Dendritic cell treated with granulocyte-macrophage colony-stimulating factor and Interleukin-4, amounts not matched to agents 40 ng/mL and 50 ng/mL, for 4 days (primary cell): ENCODE measurements at regions not wholly inside any gene's neighbourhood (a gene's known extent, or its start where the extent isn't known, plus 50 kb on each side); places are given as distances from the start of the nearest gene placed in this dataset.

Experiments
- H3K27ac Mint-ChIP-seq: one replicate; pipeline ENCODE4 v1.8.0; 2022; ENCODE audit warnings: mild to moderate bottlenecking, mixed read lengths
- H3K27me3 Mint-ChIP-seq: one replicate; pipeline ENCODE4 v1.8.0; 2022; ENCODE audit warnings: mild to moderate bottlenecking, mixed read lengths
- H3K36me3 Mint-ChIP-seq: one replicate; pipeline ENCODE4 v1.8.0; 2022; ENCODE audit warnings: low read depth, mixed read lengths
- H3K4me1 Mint-ChIP-seq: one replicate; pipeline ENCODE4 v1.8.0; 2022; ENCODE audit warnings: low read depth, mixed read lengths
- H3K4me3 Mint-ChIP-seq: one replicate; pipeline ENCODE4 v1.8.0; 2022; ENCODE audit warnings: mild to moderate bottlenecking, moderate library complexity, mixed read lengths
- H3K9me3 Mint-ChIP-seq: one replicate; pipeline ENCODE4 v1.8.0; 2022; ENCODE audit warnings: mixed read lengths
- intact Hi-C: fragments of 100-400 bp; cut with micrococcal nuclease; formaldehyde crosslinking; loops from one replicate; pipeline ENCODE4 v1.15.0; 2022

DNA sequence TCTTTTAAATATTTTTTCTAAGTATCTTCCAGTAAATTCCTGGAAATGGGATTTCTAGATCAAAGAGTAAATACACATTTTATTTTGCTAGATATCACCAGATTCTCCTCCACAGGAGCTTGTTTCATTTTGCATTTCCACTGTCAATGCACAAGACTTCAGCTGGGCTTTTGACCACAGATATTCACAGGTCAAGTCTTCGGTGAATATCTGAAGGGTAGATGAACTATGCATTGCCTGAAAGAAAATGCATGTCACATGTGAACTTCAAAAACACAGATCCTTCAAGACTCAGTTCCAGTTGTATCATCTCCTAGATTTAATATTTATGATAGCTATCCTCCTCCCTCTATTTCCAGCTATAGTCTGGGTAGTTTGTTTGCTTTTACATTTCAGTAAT lies 963.6 kb upstream of the GOT2 start:
- no peak overlapping the region for H3K4me3 Mint-ChIP-seq
- no peak overlapping the region for H3K27ac Mint-ChIP-seq
- peaks cover 8% of the 10 kb centered on the region for H3K9me3 Mint-ChIP-seq
- intact Hi-C loops = no loop called here
- H3K4me1 Mint-ChIP-seq = no peaks in the 10 kb centered on the region
- H3K36me3 Mint-ChIP-seq = no peaks in the 10 kb centered on the region
- no peaks in the 10 kb centered on the region for H3K27me3 Mint-ChIP-seq

DNA sequence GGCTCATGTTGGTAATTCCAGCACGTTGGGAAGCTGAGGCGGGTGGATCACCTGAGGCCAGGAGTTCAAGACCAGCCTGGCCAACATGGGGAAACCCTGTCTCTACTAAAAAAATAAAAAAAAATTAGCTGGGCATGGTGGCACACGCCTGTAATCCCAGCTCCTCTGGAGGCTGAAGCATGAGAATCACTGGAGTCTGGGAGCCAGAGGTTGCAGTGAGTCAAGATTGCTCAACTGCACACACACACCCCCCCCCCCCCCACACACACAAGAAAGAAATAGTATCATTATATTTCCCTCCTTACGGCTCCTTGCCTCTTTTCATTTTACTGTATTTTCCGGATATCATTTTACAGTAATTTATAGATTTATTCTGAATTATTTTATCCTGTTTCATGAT lies 963.1 kb upstream of the GOT2 start:
- Mint-ChIP-seq H3K36me3 (no peaks in the 10 kb centered on the region), H3K9me3 (peaks cover 8% of the 10 kb centered on the region), H3K27ac (no peak overlapping the region), H3K4me1 (no peaks in the 10 kb centered on the region), H3K4me3 (no peak overlapping the region), H3K27me3 (no peaks in the 10 kb centered on the region)
- intact Hi-C loops = no loop called here

DNA sequence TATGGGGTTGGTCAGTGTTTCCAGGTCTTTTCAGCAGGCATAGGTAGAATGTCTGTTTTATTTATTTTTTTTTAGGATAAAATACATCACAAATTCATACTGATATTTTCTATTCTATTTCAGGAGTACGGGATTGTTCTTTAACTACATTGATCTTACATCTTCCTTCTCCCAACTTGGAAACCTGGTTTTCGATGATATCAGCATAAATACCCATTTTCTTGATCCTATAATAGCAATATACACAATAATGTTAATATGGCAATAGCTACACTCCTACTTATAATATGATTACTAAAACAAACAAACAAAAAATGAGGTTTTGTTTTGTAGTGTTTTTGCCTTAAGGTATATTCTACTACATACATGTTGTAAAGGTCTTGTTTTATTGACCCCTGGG lies 962.4 kb upstream of the GOT2 start:
- Mint-ChIP-seq H3K9me3 (peaks cover 8% of the 10 kb centered on the region), H3K27me3 (no peaks in the 10 kb centered on the region), H3K4me1 (no peaks in the 10 kb centered on the region), H3K36me3 (no peaks in the 10 kb centered on the region), H3K4me3 (no peak overlapping the region), H3K27ac (no peak overlapping the region)
- intact Hi-C loops = no loop called here

DNA sequence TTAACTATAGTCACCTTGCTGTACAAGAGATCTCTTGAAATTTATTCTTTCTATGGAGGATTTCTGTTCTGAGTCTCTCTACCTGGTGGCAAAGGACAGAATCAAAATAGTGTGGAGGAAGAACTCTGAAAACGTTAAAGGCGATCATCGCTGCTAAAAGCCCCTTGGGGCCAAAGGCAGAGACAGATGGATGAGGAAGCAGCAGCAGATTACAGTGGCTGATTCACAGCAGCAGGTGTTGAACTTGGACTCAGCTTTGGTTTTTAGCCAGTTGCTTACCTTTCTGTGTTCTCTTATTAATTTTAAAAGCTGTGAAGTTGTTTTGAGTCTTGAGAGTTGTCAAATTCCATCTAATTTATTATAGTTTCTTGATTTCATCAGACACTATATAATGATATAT lies 956.1 kb upstream of the GOT2 start:
- Mint-ChIP-seq H3K4me1 (no peaks in the 10 kb centered on the region), H3K4me3 (no peak overlapping the region), H3K9me3 (peaks cover 31% of the 10 kb centered on the region), H3K27me3 (no peaks in the 10 kb centered on the region), H3K27ac (no peak overlapping the region), H3K36me3 (no peaks in the 10 kb centered on the region)
- intact Hi-C loops = no loop called here

DNA sequence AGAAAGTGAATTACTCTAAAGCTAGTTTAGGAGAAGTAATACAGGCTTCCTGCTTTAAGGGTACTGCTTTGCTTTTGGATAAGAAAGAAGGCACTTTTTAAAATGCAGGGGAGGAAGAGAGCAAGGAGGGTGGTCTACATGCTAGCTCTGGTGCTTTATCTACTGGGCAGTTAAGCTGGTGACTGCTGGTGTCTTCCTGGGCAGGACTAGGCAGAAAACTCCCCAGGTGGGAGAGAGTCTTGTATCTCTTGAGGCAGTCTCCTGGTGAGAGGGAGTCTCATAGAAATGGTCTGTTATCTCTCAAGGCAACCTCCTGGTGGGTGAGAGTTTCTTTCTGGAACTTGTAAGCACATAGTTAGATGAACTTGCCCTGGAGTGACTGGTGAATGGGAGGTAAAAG lies 953.9 kb upstream of the GOT2 start:
- intact Hi-C loops = no loop called here
- Mint-ChIP-seq H3K9me3 (peaks cover 26% of the 10 kb centered on the region), H3K4me3 (no peak overlapping the region), H3K27me3 (no peaks in the 10 kb centered on the region), H3K27ac (no peak overlapping the region), H3K36me3 (no peaks in the 10 kb centered on the region), H3K4me1 (no peaks in the 10 kb centered on the region)

DNA sequence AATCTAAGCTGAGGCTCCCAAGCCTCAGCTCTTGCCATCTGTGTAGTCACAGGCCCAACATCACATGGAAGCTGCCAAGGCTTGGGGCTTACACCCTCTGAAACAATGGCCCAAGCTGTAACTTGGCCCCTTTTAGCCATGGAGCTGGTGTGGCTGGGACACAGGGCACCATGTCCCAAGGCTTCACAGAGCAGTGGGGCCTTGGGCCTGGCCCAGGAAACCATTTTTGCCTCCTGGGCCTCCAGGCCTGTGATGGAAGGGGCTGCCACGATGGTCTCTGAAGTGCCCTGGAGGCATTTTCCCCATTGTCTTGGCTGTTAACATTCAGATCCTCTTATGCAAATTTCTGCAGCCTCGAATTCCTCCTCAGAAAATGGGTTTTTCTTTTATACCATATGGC lies 952.3 kb upstream of the GOT2 start:
- Mint-ChIP-seq H3K36me3 (no peaks in the 10 kb centered on the region), H3K4me3 (no peak overlapping the region), H3K9me3 (peaks cover 26% of the 10 kb centered on the region), H3K4me1 (no peaks in the 10 kb centered on the region), H3K27ac (no peak overlapping the region), H3K27me3 (no peaks in the 10 kb centered on the region)
- intact Hi-C loops = no loop called here

DNA sequence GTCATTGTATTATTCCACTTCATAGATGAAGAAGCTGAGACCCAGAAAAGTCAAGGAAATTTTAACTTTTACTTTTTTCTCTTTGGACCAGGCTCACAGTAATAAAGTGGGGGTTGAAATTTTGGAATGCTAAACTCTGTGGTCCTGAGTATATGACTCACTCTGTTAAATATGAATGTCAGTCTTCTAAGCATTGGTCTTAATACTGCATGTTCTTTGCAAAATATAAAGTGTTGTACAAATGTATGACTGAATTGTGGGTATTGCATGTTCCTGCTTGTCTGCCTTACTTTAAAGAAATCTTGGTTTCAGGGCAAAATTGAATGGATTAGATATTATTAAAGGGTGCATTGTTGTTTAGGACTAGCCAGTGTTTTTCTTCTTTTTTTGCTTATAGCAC lies 950.8 kb upstream of the GOT2 start:
- no peaks in the 10 kb centered on the region for H3K27me3 Mint-ChIP-seq
- no peak overlapping the region for H3K27ac Mint-ChIP-seq
- H3K4me1 Mint-ChIP-seq = no peaks in the 10 kb centered on the region
- intact Hi-C loops = no loop called here
- H3K36me3 Mint-ChIP-seq = no peaks in the 10 kb centered on the region
- no peak overlapping the region for H3K4me3 Mint-ChIP-seq
- H3K9me3 Mint-ChIP-seq = peaks cover 26% of the 10 kb centered on the region

DNA sequence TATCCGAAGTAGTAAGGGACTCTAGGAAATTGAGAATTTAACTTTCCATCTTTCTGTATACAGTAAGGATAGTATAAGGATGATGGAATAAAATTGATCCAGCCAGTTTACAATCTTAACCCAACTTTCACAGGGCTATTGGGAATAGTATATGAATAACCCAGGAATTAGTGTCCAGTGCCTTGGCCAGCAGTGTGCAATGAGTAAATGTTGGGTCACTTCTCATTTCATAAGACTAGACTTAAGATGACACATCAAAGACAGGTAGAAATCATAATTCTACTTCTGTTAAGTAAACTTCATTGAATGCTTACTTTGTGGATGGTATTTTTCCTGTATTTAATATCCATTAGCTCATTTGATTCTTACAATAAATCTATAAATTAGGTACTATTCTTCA lies 949.6 kb upstream of the GOT2 start:
- intact Hi-C loops = no loop called here
- Mint-ChIP-seq H3K9me3 (peaks cover 26% of the 10 kb centered on the region), H3K4me3 (no peak overlapping the region), H3K27me3 (no peaks in the 10 kb centered on the region), H3K36me3 (no peaks in the 10 kb centered on the region), H3K4me1 (no peaks in the 10 kb centered on the region), H3K27ac (no peak overlapping the region)

DNA sequence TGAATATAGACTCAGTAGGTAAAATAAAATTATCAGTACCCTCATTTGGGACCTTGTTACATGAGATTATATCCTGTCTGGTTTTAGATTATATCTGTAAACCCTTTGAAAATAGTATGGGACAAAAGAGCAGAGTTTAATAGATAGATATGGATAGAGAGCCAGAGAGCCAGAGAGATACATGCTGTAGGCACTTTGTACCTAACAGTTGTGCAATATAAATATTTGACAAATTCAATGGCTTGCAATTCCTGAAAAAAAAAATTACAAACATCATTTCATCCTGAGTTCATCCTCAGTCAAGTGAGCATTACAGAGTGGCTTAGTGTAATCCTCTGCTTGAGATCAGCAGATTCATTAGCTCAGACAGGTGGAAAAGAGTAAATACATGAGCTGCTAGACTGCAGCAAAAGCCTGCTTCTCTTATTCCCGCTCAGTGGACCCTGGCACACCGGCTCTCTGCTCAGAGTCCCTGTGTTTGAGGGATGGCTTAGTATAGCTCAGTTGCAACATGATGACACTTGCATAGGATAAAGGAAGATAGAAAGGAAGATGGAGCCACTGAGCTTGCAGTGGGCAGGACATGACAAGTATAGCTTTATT lies 931.6 kb upstream of the GOT2 start:
- H3K4me3 Mint-ChIP-seq = no peak overlapping the region
- intact Hi-C loops = no loop called here

DNA sequence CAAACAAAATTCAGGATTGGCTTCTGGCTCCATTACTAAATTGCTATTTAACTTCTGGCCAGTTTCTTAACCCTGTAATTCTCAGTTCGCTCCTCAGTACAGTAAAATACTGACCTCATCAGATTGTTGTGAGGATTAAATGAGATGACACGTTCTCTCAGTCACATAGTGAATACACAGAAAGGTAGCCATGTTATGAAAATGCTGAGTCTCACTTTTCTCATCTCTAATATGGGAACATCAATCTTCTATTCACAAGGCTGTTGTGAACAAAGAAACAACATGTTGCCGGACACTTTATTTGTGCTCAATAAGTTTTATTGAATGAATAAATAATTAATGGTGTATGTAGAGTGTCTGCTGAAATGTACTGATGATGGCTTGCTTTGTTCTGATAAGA lies 924.5 kb upstream of the GOT2 start:
- Mint-ChIP-seq H3K9me3 (peaks cover 7% of the 10 kb centered on the region), H3K4me1 (no peaks in the 10 kb centered on the region), H3K36me3 (no peaks in the 10 kb centered on the region), H3K27me3 (no peaks in the 10 kb centered on the region), H3K27ac (no peak overlapping the region), H3K4me3 (no peak overlapping the region)
- intact Hi-C loops = no loop called here

More for the DNA sequence above, 931.6 kb upstream of the GOT2 start:
- H3K9me3 Mint-ChIP-seq = peaks cover 23% of the 10 kb centered on the region
- H3K4me1 Mint-ChIP-seq = no peaks in the 10 kb centered on the region
- H3K27ac Mint-ChIP-seq = no peak overlapping the region
- no peaks in the 10 kb centered on the region for H3K36me3 Mint-ChIP-seq
- no peaks in the 10 kb centered on the region for H3K27me3 Mint-ChIP-seq

DNA sequence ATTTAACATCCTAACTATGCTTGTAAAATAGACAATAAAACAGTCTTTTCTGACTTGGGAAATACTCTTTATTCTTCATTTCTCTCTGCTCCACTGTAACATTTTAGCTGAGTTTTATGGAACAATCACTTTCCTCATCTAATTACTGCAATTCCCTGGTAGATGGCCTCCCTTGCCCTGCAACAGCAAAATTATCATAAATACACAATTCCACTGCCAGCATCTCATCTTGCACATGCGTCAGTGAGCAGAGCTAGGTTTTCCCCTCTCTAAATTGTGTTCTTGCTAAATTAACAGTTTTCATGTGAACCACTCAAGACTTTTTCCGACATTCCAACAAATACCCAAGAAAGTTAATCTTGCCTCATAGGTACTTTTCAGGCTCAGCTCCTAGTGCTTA lies 920.9 kb upstream of the GOT2 start:
- Mint-ChIP-seq H3K27me3 (no peaks in the 10 kb centered on the region), H3K4me1 (no peaks in the 10 kb centered on the region), H3K9me3 (peaks cover 22% of the 10 kb centered on the region), H3K4me3 (no peak overlapping the region), H3K27ac (no peak overlapping the region), H3K36me3 (no peaks in the 10 kb centered on the region)
- intact Hi-C loops = no loop called here

DNA sequence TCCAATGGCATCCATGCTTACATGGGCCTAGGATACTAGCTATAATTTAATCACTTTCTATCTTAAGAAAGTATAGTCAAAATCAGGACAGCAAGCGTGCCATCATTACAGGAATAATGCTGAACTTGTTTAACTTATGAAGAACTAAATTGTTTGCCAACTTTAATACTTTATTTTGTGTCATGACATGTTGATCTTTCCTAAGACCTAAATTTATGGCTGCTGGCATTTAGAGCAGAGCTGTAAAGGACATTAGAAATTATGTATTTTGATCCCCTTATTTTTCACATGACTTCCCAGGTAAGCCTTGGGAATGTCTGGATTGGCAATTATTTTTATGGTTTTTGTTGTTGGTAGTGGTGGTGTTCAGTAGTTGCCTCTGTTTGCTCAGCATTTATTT lies 920.3 kb upstream of the GOT2 start:
- intact Hi-C loops = no loop called here
- no peaks in the 10 kb centered on the region for H3K36me3 Mint-ChIP-seq
- peaks cover 23% of the 10 kb centered on the region for H3K9me3 Mint-ChIP-seq
- no peaks in the 10 kb centered on the region for H3K27me3 Mint-ChIP-seq
- no peaks in the 10 kb centered on the region for H3K4me1 Mint-ChIP-seq
- no peak overlapping the region for H3K4me3 Mint-ChIP-seq
- no peak overlapping the region for H3K27ac Mint-ChIP-seq

DNA sequence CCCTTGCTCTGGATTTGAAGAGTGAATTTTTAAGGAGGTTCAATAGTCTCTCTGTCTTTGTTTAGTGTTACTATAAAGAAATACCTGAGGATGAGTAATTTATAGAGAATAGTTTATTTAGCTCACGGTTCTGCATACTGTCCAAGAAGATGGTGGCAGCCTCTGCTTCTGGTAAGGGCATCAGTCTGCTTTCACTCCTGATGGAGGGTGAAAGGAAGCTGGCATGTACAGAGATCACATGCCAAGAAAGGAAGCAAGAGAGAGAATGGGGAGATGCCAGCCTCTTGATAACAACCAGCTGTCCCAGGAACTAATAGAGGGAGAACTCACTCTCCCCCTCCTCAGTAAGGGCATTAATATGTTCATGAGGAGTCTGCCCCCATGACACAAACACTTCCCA lies 917.5 kb upstream of the GOT2 start:
- peaks cover 37% of the 10 kb centered on the region for H3K9me3 Mint-ChIP-seq
- no peak overlapping the region for H3K4me3 Mint-ChIP-seq
- H3K4me1 Mint-ChIP-seq = no peaks in the 10 kb centered on the region
- H3K36me3 Mint-ChIP-seq = no peaks in the 10 kb centered on the region
- H3K27me3 Mint-ChIP-seq = no peaks in the 10 kb centered on the region
- H3K27ac Mint-ChIP-seq = no peak overlapping the region
- intact Hi-C loops = no loop called here

DNA sequence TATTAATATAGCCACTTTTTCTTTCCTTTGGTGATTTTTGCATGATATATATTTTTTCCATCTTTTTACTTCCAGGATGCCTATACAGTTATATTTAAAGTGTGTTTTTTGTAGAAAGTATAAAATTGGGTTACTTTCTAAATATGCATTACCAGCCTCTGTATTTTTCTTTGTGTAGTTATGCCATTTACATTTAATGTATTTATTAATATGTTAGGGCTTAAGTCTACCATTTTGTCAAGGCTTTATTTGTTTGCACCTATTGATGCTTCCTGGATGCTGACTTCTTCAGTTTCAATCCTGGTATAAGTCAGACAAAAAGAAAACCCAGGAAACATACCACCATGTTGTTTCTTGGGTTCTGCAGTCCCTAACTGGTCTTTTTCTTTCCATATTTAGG lies 911.1 kb upstream of the GOT2 start:
- no peaks in the 10 kb centered on the region for H3K27me3 Mint-ChIP-seq
- peaks cover 35% of the 10 kb centered on the region for H3K9me3 Mint-ChIP-seq
- H3K36me3 Mint-ChIP-seq = no peaks in the 10 kb centered on the region
- H3K4me3 Mint-ChIP-seq = no peak overlapping the region
- intact Hi-C loops = no loop called here
- H3K4me1 Mint-ChIP-seq = no peaks in the 10 kb centered on the region
- H3K27ac Mint-ChIP-seq = no peak overlapping the region

DNA sequence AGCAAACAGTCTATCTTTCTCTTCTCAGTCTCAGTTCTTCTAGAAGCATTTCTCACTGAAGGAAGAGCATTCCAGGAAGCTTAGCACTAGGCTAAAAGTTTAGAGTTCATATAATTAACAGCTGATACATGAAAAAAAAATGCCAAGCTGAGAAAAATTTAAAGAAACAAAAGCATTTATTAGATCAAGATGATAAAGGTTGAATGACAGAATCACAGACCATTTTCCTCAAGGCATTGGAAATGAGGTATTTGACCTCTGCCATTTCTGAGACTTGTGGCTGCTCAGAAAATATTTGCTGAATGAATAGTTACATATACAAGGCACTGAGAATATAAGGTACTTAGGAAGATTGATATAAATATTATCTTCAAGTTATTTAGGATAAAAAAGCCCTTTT lies 901.6 kb upstream of the GOT2 start:
- H3K9me3 Mint-ChIP-seq = peaks cover 25% of the 10 kb centered on the region
- intact Hi-C loops = no loop called here

More for the DNA sequence above, 901.6 kb upstream of the GOT2 start:
- H3K27me3 Mint-ChIP-seq = no peaks in the 10 kb centered on the region
- no peak overlapping the region for H3K4me3 Mint-ChIP-seq
- no peaks in the 10 kb centered on the region for H3K4me1 Mint-ChIP-seq
- H3K27ac Mint-ChIP-seq = no peak overlapping the region
- no peaks in the 10 kb centered on the region for H3K36me3 Mint-ChIP-seq
